ENCODE measurements at regions not wholly inside any gene's neighbourhood (a gene's known extent, or its start where the extent isn't known, plus 50 kb on each side); places are given as distances from the start of the nearest gene placed in this dataset.

GRCh38 chr11:100556781-100557180 lies 130.3 kb upstream of the ARHGAP42 start:
- no peak overlapping the region for H3K4me3 ChIP-seq (ENCODE audit: low read length)
- H3K27me3 ChIP-seq (ENCODE audit: control insufficient read depth, insufficient read depth, low read length) = no peaks in the 10 kb centered on the region
- H3K36me3 ChIP-seq (ENCODE audit: control insufficient read depth, insufficient read depth, low read length) = no peaks in the 10 kb centered on the region
- H3K4me1 ChIP-seq (ENCODE audit: control insufficient read depth, insufficient read depth, low read length) = no peaks in the 10 kb centered on the region
- no peaks in the 10 kb centered on the region for H3K9me3 ChIP-seq (replicated peaks; ENCODE audit: control insufficient read depth, low read depth, low read length)
- H3K27ac ChIP-seq (ENCODE audit: low read length) = no peak overlapping the region
- WGBS (ENCODE audit: insufficient coverage) = no CpG with 5 or more reads among the region's 1 CpG
- no peak for DNase-seq

DNA sequence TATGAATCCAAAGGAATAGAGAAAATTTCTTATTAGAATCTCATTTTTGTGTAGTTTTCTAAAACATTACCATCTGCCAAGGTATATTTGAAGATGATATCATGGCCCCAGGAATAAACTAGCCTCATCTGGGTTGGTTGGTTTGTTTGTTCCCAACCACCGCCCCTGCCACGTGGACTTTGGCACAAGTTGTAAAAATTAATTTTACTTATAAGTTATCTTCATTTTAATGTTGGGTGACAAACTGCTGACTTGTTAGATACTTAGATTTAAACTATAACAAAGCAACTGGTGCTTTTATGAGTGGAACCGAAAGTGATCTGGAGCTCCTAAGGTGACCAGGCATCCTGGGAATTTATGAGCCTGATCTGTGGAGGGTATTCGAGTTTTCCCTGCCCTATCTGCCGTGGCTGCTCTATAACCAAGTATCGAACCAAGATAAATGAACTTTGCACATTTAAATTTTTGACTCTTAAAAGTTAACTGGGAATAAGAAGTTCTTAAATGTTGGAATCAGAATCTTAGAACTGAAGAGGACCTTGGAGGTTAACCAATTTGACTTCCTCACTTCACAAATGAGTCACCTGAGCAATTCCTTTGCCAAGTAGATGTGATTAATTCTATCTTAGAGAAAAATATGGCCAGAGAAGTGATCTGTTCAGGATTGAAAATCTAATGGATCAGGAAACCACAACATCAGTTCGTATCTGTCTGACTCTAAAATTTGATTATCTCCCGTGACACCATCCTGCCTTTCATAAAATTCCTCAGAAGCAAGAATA lies 129.1 kb upstream of the ARHGAP42 start:
- no CpG with 5 or more reads among the region's 8 CpGs for WGBS (ENCODE audit: insufficient coverage)
- no peaks in the 10 kb centered on the region for H3K36me3 ChIP-seq (ENCODE audit: control insufficient read depth, insufficient read depth, low read length)
- peak; percentile 49 for DNase-seq
- H3K4me3 ChIP-seq (ENCODE audit: low read length) = no peak overlapping the region
- H3K4me1 ChIP-seq (ENCODE audit: control insufficient read depth, insufficient read depth, low read length) = peaks cover 3% of the 10 kb centered on the region
- H3K9me3 ChIP-seq (replicated peaks; ENCODE audit: control insufficient read depth, low read depth, low read length) = no peaks in the 10 kb centered on the region
- no peak overlapping the region for H3K27ac ChIP-seq (ENCODE audit: low read length)
- no peaks in the 10 kb centered on the region for H3K27me3 ChIP-seq (ENCODE audit: control insufficient read depth, insufficient read depth, low read length)

DNA sequence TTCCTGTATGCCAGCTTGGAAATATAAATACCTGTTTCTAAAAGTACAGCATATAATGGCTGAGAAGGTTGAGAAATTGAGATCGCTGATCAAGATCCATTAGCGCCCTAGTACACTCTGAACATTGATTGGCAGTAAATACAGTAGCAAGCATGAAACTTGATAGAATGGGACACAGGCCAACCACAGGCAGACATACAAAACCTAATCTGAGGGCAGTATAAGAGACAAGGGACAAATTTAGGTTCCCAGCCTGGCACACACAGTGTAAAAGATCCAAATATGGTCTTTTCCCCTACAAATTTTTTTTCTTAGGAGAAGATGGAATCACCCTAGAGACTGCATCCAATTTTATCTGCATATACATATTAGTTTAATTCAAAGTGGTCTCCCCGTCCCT lies 126.5 kb upstream of the ARHGAP42 start:
- H3K36me3 ChIP-seq (ENCODE audit: control insufficient read depth, insufficient read depth, low read length) = no peaks in the 10 kb centered on the region
- H3K27me3 ChIP-seq (ENCODE audit: control insufficient read depth, insufficient read depth, low read length) = no peaks in the 10 kb centered on the region
- H3K27ac ChIP-seq (ENCODE audit: low read length) = no peak overlapping the region
- no CpG with 5 or more reads among the region's 3 CpGs for WGBS (ENCODE audit: insufficient coverage)
- peaks cover 8% of the 10 kb centered on the region for H3K4me1 ChIP-seq (ENCODE audit: control insufficient read depth, insufficient read depth, low read length)
- H3K4me3 ChIP-seq (ENCODE audit: low read length) = no peak overlapping the region
- DNase-seq = peak; percentile 16
- no peaks in the 10 kb centered on the region for H3K9me3 ChIP-seq (replicated peaks; ENCODE audit: control insufficient read depth, low read depth, low read length)

GRCh38 chr11:100561323-100561722 lies 125.8 kb upstream of the ARHGAP42 start:
- DNase-seq = peak; percentile 47
- no peaks in the 10 kb centered on the region for H3K27me3 ChIP-seq (ENCODE audit: control insufficient read depth, insufficient read depth, low read length)
- no CpG with 5 or more reads among the region's 1 CpG for WGBS (ENCODE audit: insufficient coverage)
- H3K36me3 ChIP-seq (ENCODE audit: control insufficient read depth, insufficient read depth, low read length) = no peaks in the 10 kb centered on the region
- no peaks in the 10 kb centered on the region for H3K9me3 ChIP-seq (replicated peaks; ENCODE audit: control insufficient read depth, low read depth, low read length)
- peaks cover 8% of the 10 kb centered on the region for H3K4me1 ChIP-seq (ENCODE audit: control insufficient read depth, insufficient read depth, low read length)
- no peak overlapping the region for H3K4me3 ChIP-seq (ENCODE audit: low read length)
- no peak overlapping the region for H3K27ac ChIP-seq (ENCODE audit: low read length)

GRCh38 chr11:100562128-100562527 lies 125.0 kb upstream of the ARHGAP42 start:
- DNase-seq = peak; percentile 79
- no peaks in the 10 kb centered on the region for H3K9me3 ChIP-seq (replicated peaks; ENCODE audit: control insufficient read depth, low read depth, low read length)
- no peak overlapping the region for H3K4me3 ChIP-seq (ENCODE audit: low read length)
- WGBS (ENCODE audit: insufficient coverage) = 0% methylated on average over 1 of the region's 2 CpGs
- H3K36me3 ChIP-seq (ENCODE audit: control insufficient read depth, insufficient read depth, low read length) = no peaks in the 10 kb centered on the region
- no peaks in the 10 kb centered on the region for H3K27me3 ChIP-seq (ENCODE audit: control insufficient read depth, insufficient read depth, low read length)
- no peak overlapping the region for H3K27ac ChIP-seq (ENCODE audit: low read length)
- H3K4me1 ChIP-seq (ENCODE audit: control insufficient read depth, insufficient read depth, low read length) = peaks cover 8% of the 10 kb centered on the region

DNA sequence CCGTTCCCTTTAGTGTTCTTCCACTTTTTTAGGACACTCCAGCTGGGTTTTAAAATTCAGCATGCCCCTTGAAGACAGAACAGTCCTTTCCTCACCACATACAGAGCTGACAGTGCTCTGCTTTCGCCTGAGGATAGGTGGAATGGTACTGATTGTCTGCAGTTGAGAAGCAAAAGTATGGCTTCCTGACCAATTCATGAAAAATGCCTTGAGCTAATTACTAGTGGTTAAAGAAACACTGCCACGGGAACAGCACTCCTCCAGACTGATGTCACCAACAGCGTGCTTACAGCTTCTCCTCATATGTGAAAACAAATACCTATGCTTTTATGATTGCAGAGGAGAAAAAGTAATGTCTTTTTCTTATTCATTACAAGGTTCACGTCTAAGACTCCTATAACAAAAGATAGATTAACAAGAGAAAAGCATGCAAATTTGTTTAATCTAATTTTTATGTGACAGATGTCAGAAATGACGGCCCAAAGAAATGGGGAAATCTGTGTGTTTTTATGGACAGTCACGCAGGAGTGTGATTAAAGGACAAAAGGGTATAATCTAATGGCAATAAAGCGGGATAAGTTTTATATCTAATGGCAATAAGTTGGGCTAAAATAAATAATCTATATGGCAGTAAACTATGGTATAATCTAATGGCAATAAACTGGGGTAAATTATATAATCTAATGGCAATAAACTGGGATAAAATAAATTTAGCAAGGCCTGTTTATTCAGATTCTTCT lies 123.4 kb upstream of the ARHGAP42 start:
- DNase-seq = no peak
- Histone ChIP-seq H3K27ac (ENCODE audit: low read length) (no peak overlapping the region), H3K36me3 (ENCODE audit: control insufficient read depth, insufficient read depth, low read length) (no peaks in the 10 kb centered on the region), H3K9me3 (replicated peaks; ENCODE audit: control insufficient read depth, low read depth, low read length) (no peaks in the 10 kb centered on the region), H3K27me3 (ENCODE audit: control insufficient read depth, insufficient read depth, low read length) (no peaks in the 10 kb centered on the region), H3K4me3 (ENCODE audit: low read length) (no peak overlapping the region), H3K4me1 (ENCODE audit: control insufficient read depth, insufficient read depth, low read length) (peaks cover 8% of the 10 kb centered on the region)
- WGBS (ENCODE audit: insufficient coverage) = 87% methylated on average over 3 of the region's 8 CpGs

GRCh38 chr11:100573911-100574513 lies 113.1 kb upstream of the ARHGAP42 start:
- Histone ChIP-seq H3K4me3 (ENCODE audit: low read length) (no peak overlapping the region), H3K36me3 (ENCODE audit: control insufficient read depth, insufficient read depth, low read length) (no peaks in the 10 kb centered on the region), H3K27ac (ENCODE audit: low read length) (no peak overlapping the region), H3K4me1 (ENCODE audit: control insufficient read depth, insufficient read depth, low read length) (no peaks in the 10 kb centered on the region), H3K9me3 (replicated peaks; ENCODE audit: control insufficient read depth, low read depth, low read length) (no peaks in the 10 kb centered on the region), H3K27me3 (ENCODE audit: control insufficient read depth, insufficient read depth, low read length) (no peaks in the 10 kb centered on the region)
- no peak for DNase-seq
- 57% methylated on average over 1 of the region's 4 CpGs for WGBS (ENCODE audit: insufficient coverage)

- WGBS (ENCODE audit: insufficient coverage) = no CpG with 5 or more reads among the region's 1 CpG
- peak; percentile 68 for DNase-seq
Measured at GRCh38 chr11:100574894-100575769, 112.0 kb upstream of the ARHGAP42 start.

GRCh38 chr11:100575860-100576717 lies 111.0 kb upstream of the ARHGAP42 start:
- no peaks in the 10 kb centered on the region for H3K27me3 ChIP-seq (ENCODE audit: control insufficient read depth, insufficient read depth, low read length)
- DNase-seq = peak; percentile 75
- WGBS (ENCODE audit: insufficient coverage) = no CpG with 5 or more reads among the region's 4 CpGs
- H3K9me3 ChIP-seq (replicated peaks; ENCODE audit: control insufficient read depth, low read depth, low read length) = no peaks in the 10 kb centered on the region
- H3K27ac ChIP-seq (ENCODE audit: low read length) = no peak overlapping the region
- H3K4me3 ChIP-seq (ENCODE audit: low read length) = no peak overlapping the region
- H3K4me1 ChIP-seq (ENCODE audit: control insufficient read depth, insufficient read depth, low read length) = no peaks in the 10 kb centered on the region
- no peaks in the 10 kb centered on the region for H3K36me3 ChIP-seq (ENCODE audit: control insufficient read depth, insufficient read depth, low read length)

More at GRCh38 chr11:100574894-100575769, 112.0 kb upstream of the ARHGAP42 start:
- Histone ChIP-seq H3K27me3 (ENCODE audit: control insufficient read depth, insufficient read depth, low read length) (no peaks in the 10 kb centered on the region), H3K36me3 (ENCODE audit: control insufficient read depth, insufficient read depth, low read length) (no peaks in the 10 kb centered on the region), H3K4me3 (ENCODE audit: low read length) (no peak overlapping the region), H3K27ac (ENCODE audit: low read length) (no peak overlapping the region), H3K9me3 (replicated peaks; ENCODE audit: control insufficient read depth, low read depth, low read length) (no peaks in the 10 kb centered on the region), H3K4me1 (ENCODE audit: control insufficient read depth, insufficient read depth, low read length) (no peaks in the 10 kb centered on the region)
